GM23248 (cell line): ENCODE measurements at regions not wholly inside any gene's neighbourhood (a gene's known extent, or its start where the extent isn't known, plus 50 kb on each side); places are given as distances from the start of the nearest gene placed in this dataset.

Source experiments
- DNase-seq: peaks from one replicate; pipeline ENCODE4 v3.0.0-alpha.2; 2015
- H2AFZ ChIP-seq: fragments of 200-600 bp; sonication (generic); 2 replicates; pipeline ENCODE4 v1.6.1; 2016; ENCODE audit warnings: antibody characterized with exemption
- H3F3A ChIP-seq: fragments of 200-600 bp; sonication (generic); 2 replicates; pipeline ENCODE4 v1.6.1; 2016; ENCODE audit warnings: mild to moderate bottlenecking, antibody characterized with exemption, mixed run types; ENCODE audit not compliant: insufficient read depth
- H3K27ac ChIP-seq: fragments of 200-600 bp; sonication (generic); 2 replicates; pipeline ENCODE4 v1.5.1; 2016; ENCODE audit warnings: mild to moderate bottlenecking
- H3K27me3 ChIP-seq: fragments of 200-600 bp; sonication (generic); replicated peaks from 2 replicates; pipeline ENCODE4 v1.6.1; 2016; ENCODE audit warnings: mild to moderate bottlenecking; ENCODE audit not compliant: insufficient read depth
- H3K36me3 ChIP-seq: fragments of 200-600 bp; sonication (generic); 2 replicates; pipeline ENCODE4 v1.6.1; 2016; ENCODE audit warnings: low read depth, mild to moderate bottlenecking
- H3K4me1 ChIP-seq: fragments of 200-600 bp; sonication (generic); 2 replicates; pipeline ENCODE4 v1.6.1; 2016; ENCODE audit warnings: mild to moderate bottlenecking; ENCODE audit not compliant: insufficient read depth
- H3K4me2 ChIP-seq: fragments of 200-600 bp; sonication (generic); one replicate; pipeline ENCODE4 v1.6.1; 2016; ENCODE audit warnings: mild to moderate bottlenecking; ENCODE audit not compliant: unreplicated experiment
- H3K4me3 ChIP-seq: fragments of 200-600 bp; sonication (generic); 2 replicates; pipeline ENCODE4 v1.5.1; 2016; ENCODE audit warnings: mild to moderate bottlenecking
- H3K79me2 ChIP-seq: fragments of 200-600 bp; sonication (generic); 2 replicates; pipeline ENCODE4 v1.6.1; 2016; ENCODE audit warnings: mild to moderate bottlenecking; ENCODE audit not compliant: insufficient read depth
- H3K9ac ChIP-seq: fragments of 200-600 bp; sonication (generic); 2 replicates; pipeline ENCODE4 v1.6.1; 2016; ENCODE audit warnings: mild to moderate bottlenecking
- H3K9me2 ChIP-seq: fragments of 200-600 bp; sonication (generic); 2 replicates; pipeline ENCODE4 v1.6.1; 2016; ENCODE audit warnings: mixed run types, mild to moderate bottlenecking, moderate library complexity; ENCODE audit not compliant: insufficient read depth
- H3K9me3 ChIP-seq: fragments of 200-600 bp; sonication (generic); one replicate; pipeline ENCODE4 v1.6.1; 2017; ENCODE audit warnings: low read depth
- H4K20me1 ChIP-seq: fragments of 200-600 bp; sonication (generic); 2 replicates; pipeline ENCODE4 v1.6.0; 2016; ENCODE audit not compliant: insufficient read depth
- EZH2 ChIP-seq: fragments of 200-600 bp; sonication (generic); IDR thresholded peaks from 2 replicates; pipeline ENCODE4 v1.6.1; 2018; ENCODE audit warnings: antibody characterized with exemption, mild to moderate bottlenecking; ENCODE audit not compliant: insufficient read depth, poor library complexity, severe bottlenecking
- EZH2phosphoT487 ChIP-seq: fragments of 200-600 bp; sonication (generic); IDR thresholded peaks from 2 replicates; pipeline ENCODE4 v1.6.1; 2018; ENCODE audit warnings: antibody characterized with exemption, moderate library complexity, mild to moderate bottlenecking, low read depth; ENCODE audit not compliant: insufficient read depth
- WGBS, 2 experiments: methylation state at CpG; one replicate each; pipeline ENCODE4 v1.1.6; 2015 to 2017; ENCODE audit warnings: low lambda C conversion rate in 2 of 2, low coverage in 1 of 2; ENCODE audit errors: missing lambda C conversion rate in 2 of 2; 5-methylcytosine and 5-hydroxymethylcytosine counted together
- in situ Hi-C: fragments of 300-500 bp; cut with MboI; formaldehyde crosslinking; loops from 2 replicates; pipeline ENCODE4 v1.15.0; 2020

DNA sequence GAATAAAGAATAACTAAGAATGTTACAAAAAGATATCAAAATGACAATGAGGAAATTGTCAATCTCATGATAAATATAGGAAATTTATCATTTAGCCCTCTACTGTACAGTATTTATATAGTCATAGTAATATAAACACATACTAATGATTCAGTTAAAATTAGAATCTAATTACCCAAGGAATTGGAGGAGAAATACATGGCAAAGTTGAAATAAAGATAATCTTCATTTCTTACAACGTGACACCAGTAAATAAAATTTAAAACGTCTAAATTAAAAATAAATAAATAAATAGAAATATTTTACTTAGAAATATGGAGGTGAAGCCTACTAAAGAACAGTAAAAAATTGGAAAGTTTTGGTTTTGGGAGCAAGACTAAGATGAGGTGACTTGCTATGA lies 2163.1 kb upstream of the PCDH20 start:
- H3K9ac ChIP-seq, result no peak overlapping the region
- no peaks in the 10 kb centered on the region for H3K36me3 ChIP-seq
- H3K4me1 ChIP-seq, result no peaks in the 10 kb centered on the region
- in situ Hi-C loops, result no loop called here
- H3K4me3 ChIP-seq, result no peak overlapping the region
- H3K27ac ChIP-seq, result no peak overlapping the region
- H4K20me1 ChIP-seq, result no peaks in the 10 kb centered on the region
- H3K9me2 ChIP-seq, result no peaks in the 10 kb centered on the region
- no peak overlapping the region for H2AFZ ChIP-seq
- no peaks in the 10 kb centered on the region for H3K9me3 ChIP-seq
- no peak for TF ChIP-seq EZH2phosphoT487
- no peak for TF ChIP-seq EZH2
- H3K27me3 ChIP-seq, result no peaks in the 10 kb centered on the region
- WGBS, 2 experiments, result 9 to 11% methylated on average over 2 of the region's 2 CpGs
- DNase-seq, result no peak
- no peak overlapping the region for H3K4me2 ChIP-seq
- no peaks in the 10 kb centered on the region for H3K79me2 ChIP-seq
- H3F3A ChIP-seq, result no peaks in the 10 kb centered on the region

DNA sequence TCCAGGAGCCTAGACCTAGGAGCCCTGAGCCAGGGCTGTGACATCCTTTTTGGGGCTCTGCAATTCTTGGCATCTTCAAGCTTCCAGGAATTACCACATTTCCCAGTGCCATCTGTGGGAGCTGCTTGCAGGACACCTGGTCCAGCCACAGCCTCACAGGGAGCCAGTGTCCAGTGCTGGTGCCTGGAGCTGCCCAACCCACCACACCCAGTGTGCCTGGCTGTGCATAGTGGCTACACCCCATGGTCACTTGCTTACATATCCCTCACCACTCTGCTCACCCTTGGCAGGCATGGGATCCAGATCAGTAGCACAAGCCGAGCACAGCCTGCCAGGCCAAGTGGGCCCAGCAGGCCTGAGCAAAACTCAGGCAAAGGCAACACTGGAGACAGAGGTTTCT lies 2151.4 kb upstream of the PCDH20 start:
- H3K36me3 ChIP-seq, result no peaks in the 10 kb centered on the region
- no peak overlapping the region for H3K4me3 ChIP-seq
- no peaks in the 10 kb centered on the region for H3K27me3 ChIP-seq
- no peak overlapping the region for H3K4me2 ChIP-seq
- no peaks in the 10 kb centered on the region for H4K20me1 ChIP-seq
- H3F3A ChIP-seq, result no peaks in the 10 kb centered on the region
- H3K27ac ChIP-seq, result no peak overlapping the region
- H3K9ac ChIP-seq, result no peak overlapping the region
- H3K9me3 ChIP-seq, result no peaks in the 10 kb centered on the region
- no peak overlapping the region for H2AFZ ChIP-seq
- TF ChIP-seq EZH2phosphoT487, result no peak
- TF ChIP-seq EZH2, result no peak
- no peaks in the 10 kb centered on the region for H3K79me2 ChIP-seq
- DNase-seq, result no peak
- no peaks in the 10 kb centered on the region for H3K4me1 ChIP-seq
- no peaks in the 10 kb centered on the region for H3K9me2 ChIP-seq
- in situ Hi-C loops, result no loop called here
- 9 to 15% methylated on average over 1 of the region's 1 CpG for WGBS, 2 experiments

DNA sequence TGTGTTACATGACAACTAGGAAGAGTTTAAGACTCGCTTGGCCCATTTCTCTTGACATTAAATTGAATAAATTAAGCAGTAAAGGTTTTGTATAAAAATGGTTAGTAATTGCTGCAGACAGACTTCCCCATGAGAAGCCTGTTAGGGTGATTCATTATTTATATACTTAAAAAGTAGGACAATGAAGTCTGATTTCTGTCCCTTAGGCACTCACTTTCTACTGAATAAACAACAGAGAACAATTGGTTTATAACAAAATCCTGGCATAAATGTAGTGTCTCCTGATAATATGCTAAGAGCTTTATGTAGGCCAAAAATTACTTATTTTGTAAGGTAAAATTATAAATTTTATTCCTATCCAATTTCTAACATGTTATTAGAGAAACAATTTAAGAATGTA lies 2138.5 kb upstream of the PCDH20 start:
- Histone ChIP-seq H3K9ac (no peak overlapping the region), H3K9me2 (no peaks in the 10 kb centered on the region), H3K36me3 (no peaks in the 10 kb centered on the region), H4K20me1 (no peaks in the 10 kb centered on the region), H3K9me3 (no peaks in the 10 kb centered on the region), H2AFZ (no peak overlapping the region), H3K27ac (no peak overlapping the region), H3K4me1 (no peaks in the 10 kb centered on the region), H3K27me3 (no peaks in the 10 kb centered on the region), H3K4me2 (no peak overlapping the region), H3K79me2 (no peaks in the 10 kb centered on the region), H3K4me3 (no peak overlapping the region), H3F3A (no peaks in the 10 kb centered on the region)
- DNase-seq, result no peak
- TF ChIP-seq EZH2, result no peak
- no peak for TF ChIP-seq EZH2phosphoT487
- WGBS, 2 experiments, result 3 to 7% methylated on average over 1 of the region's 1 CpG
- in situ Hi-C loops, result no loop called here

DNA sequence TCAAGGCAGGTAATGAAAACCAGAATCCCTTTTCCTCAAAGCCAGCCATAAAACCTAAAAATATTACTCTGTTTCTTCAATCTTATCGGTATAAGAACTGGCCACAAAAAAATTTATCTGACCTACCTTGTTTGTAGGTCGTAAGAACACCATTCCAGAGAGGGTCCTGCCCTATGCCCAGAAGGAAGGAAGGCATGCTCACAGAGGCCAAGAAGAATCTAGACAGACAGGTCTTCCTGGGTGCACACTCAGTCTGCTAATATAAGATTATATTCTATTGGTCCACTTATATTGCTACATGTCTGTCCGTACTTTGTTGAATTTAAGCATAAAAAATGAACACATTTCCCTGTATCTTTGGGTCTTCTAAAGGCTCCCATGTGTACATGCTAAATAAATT lies 2136.1 kb upstream of the PCDH20 start:
- no peaks in the 10 kb centered on the region for H4K20me1 ChIP-seq
- H3K27me3 ChIP-seq, result no peaks in the 10 kb centered on the region
- no peak overlapping the region for H3K9ac ChIP-seq
- in situ Hi-C loops, result no loop called here
- H3K9me2 ChIP-seq, result no peaks in the 10 kb centered on the region
- no peaks in the 10 kb centered on the region for H3K4me1 ChIP-seq
- no peak overlapping the region for H3K27ac ChIP-seq
- no peaks in the 10 kb centered on the region for H3F3A ChIP-seq
- H3K9me3 ChIP-seq, result no peaks in the 10 kb centered on the region
- no peak overlapping the region for H2AFZ ChIP-seq
- H3K4me3 ChIP-seq, result no peak overlapping the region
- H3K36me3 ChIP-seq, result no peaks in the 10 kb centered on the region
- H3K79me2 ChIP-seq, result no peaks in the 10 kb centered on the region
- TF ChIP-seq EZH2 (no peak), EZH2phosphoT487 (no peak)
- H3K4me2 ChIP-seq, result no peak overlapping the region
- DNase-seq, result no peak
- 18 to 28% methylated on average over 3 of the region's 3 CpGs for WGBS, 2 experiments

DNA sequence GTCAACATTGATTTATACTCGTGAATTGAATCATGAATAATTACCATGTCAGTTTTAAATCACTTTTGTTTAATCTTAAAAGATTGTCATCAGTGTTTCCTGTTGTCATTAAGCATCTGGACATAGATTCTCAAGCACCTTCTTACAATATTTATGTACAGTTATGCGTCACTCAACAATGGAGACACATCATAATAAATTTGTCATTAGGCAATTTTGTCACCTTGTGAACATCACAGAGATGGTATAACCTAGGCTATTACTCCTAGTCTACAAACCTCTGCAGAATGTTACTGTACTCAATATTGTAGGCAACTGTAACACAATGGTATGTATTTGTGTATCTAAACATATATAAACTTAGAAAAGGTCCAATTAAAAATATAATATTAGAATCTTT lies 2130.9 kb upstream of the PCDH20 start:
- Histone ChIP-seq H2AFZ (no peak overlapping the region), H4K20me1 (no peaks in the 10 kb centered on the region), H3K27me3 (no peaks in the 10 kb centered on the region), H3K9me2 (no peaks in the 10 kb centered on the region), H3F3A (no peaks in the 10 kb centered on the region), H3K4me3 (no peak overlapping the region), H3K9ac (no peak overlapping the region), H3K79me2 (no peaks in the 10 kb centered on the region), H3K36me3 (no peaks in the 10 kb centered on the region), H3K4me2 (no peak overlapping the region), H3K9me3 (no peaks in the 10 kb centered on the region), H3K4me1 (no peaks in the 10 kb centered on the region), H3K27ac (no peak overlapping the region)
- TF ChIP-seq EZH2phosphoT487, result no peak
- no peak for TF ChIP-seq EZH2
- in situ Hi-C loops, result no loop called here
- 26 to 30% methylated on average over 2 of the region's 2 CpGs for WGBS, 2 experiments
- no peak for DNase-seq
